ENCODE measurements at regions not wholly inside any gene's neighbourhood (a gene's known extent, or its start where the extent isn't known, plus 50 kb on each side); places are given as distances from the start of the nearest gene placed in this dataset.

DNA sequence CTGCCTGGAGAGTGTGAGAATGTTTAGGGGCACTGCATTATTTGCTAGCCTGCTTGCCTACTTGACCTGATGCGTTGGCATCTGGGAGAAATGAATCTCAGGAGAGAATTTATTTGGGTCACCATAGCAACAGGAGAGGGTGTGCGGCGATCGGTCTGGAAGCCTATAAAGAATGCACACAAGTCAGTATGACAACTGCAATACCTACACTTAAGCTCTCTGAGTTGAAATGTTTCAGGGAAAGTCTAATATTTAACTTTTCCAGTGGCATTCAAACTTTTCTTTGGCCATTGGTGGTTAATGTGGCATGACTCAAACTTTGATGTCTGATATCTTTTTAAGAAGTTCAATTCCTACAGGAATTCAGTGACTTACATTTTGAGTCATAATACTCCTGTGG is 205.1 kb downstream of the NEDD1 start:
- Histone ChIP-seq H3K4me1 (ENCODE audit: control insufficient read depth, extremely low read depth, insufficient read depth, low read length) (no peaks in the 10 kb centered on the region), H4K20me1 (replicated peaks; ENCODE audit: control insufficient read depth, extremely low read depth, insufficient read depth, low read length) (no peaks in the 10 kb centered on the region), H3K27ac (ENCODE audit: insufficient read depth, low read depth, low read length) (no peak overlapping the region), H3K27me3 (ENCODE audit: control insufficient read depth in 2 of 2, insufficient read depth in 2 of 2, low read length in 2 of 2) (no peaks in the 10 kb centered on the region), H3K4me3 (replicated peaks in 1 of 3; ENCODE audit: insufficient read depth in 1 of 3, low read depth in 1 of 3, low read length in 3 of 3) (no peak overlapping the region), H2AFZ (ENCODE audit: low read depth, low read length) (no peak overlapping the region), H3K9me3 (replicated peaks; ENCODE audit: control insufficient read depth, insufficient read depth, low read length) (no peaks in the 10 kb centered on the region), H3K4me2 (ENCODE audit: insufficient read depth, low read length) (no peak overlapping the region), H3K36me3 (ENCODE audit: control insufficient read depth in 2 of 2, extremely low read depth in 1 of 2, insufficient read depth in 2 of 2, low read length in 2 of 2) (no peaks in the 10 kb centered on the region), H3K9me1 (replicated peaks; ENCODE audit: control insufficient read depth, extremely low read depth, insufficient read depth, low read length) (no peaks in the 10 kb centered on the region), H3K9ac (replicated peaks; ENCODE audit: extremely low read depth, insufficient read depth, low read length) (no peak overlapping the region), H3K79me2 (ENCODE audit: control insufficient read depth, insufficient read depth, low read length) (no peaks in the 10 kb centered on the region)
- intact Hi-C loops (cut with micrococcal nuclease) = no loop called here
- ChIA-PET POLR2A (no interaction called here), CTCF (no interaction called here)
- no peak for FAIRE-seq
- no TSS peak for BruUV-seq (replicated peaks)
- DNase-seq (ENCODE audit: low read depth, low spot score) = no peak
- TF ChIP-seq MYC (IDR thresholded peaks at IDR 0.05; ENCODE audit: low read depth, low read length) (no peak), GATA2 (IDR thresholded peaks at IDR 0.05; ENCODE audit: insufficient read depth, insufficient read length, low read depth, low read length) (no peak), EZH2 (IDR thresholded peaks at IDR 0.05; ENCODE audit: borderline replicate concordance, low read depth, low read length, severe bottlenecking) (no peak), POLR2A (IDR thresholded peaks at IDR 0.05; ENCODE audit: low read depth, low read length) (no peak), MAX (IDR thresholded peaks at IDR 0.05; ENCODE audit: insufficient read depth, insufficient read length) (no peak), FOS (IDR thresholded peaks at IDR 0.05; ENCODE audit: borderline replicate concordance, insufficient read depth, low read length) (no peak), JUN (IDR thresholded peaks at IDR 0.05; ENCODE audit: borderline replicate concordance, insufficient read depth, insufficient read length, low read depth) (no peak), POLR2AphosphoS5 (IDR thresholded peaks at IDR 0.05; ENCODE audit: insufficient read depth, low read depth, low read length) (no peak)
- TF ChIP-seq, protein P1, sequence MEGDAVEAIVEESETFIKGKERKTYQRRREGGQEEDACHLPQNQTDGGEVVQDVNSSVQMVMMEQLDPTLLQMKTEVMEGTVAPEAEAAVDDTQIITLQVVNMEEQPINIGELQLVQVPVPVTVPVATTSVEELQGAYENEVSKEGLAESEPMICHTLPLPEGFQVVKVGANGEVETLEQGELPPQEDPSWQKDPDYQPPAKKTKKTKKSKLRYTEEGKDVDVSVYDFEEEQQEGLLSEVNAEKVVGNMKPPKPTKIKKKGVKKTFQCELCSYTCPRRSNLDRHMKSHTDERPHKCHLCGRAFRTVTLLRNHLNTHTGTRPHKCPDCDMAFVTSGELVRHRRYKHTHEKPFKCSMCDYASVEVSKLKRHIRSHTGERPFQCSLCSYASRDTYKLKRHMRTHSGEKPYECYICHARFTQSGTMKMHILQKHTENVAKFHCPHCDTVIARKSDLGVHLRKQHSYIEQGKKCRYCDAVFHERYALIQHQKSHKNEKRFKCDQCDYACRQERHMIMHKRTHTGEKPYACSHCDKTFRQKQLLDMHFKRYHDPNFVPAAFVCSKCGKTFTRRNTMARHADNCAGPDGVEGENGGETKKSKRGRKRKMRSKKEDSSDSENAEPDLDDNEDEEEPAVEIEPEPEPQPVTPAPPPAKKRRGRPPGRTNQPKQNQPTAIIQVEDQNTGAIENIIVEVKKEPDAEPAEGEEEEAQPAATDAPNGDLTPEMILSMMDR (IDR thresholded peaks at IDR 0.05; ENCODE audit: extremely low read depth in 1 of 2, insufficient read depth in 1 of 2, low read depth in 1 of 2, low read length in 2 of 2) = no peak
- dilution Hi-C loops (cut with MboI; ENCODE audit: extremely low pct_ligation_motif_present, low sequenced_read_pairs) = no loop called here
